A673 (cell line): ENCODE measurements at regions not wholly inside any gene's neighbourhood (a gene's known extent, or its start where the extent isn't known, plus 50 kb on each side); places are given as distances from the start of the nearest gene placed in this dataset.

Source experiments
- BruUV-seq: library from RNA; stranded (reverse); fragments of 400-500 nt; replicated peaks from 2 replicates; lab custom pipeline; 2021; lab: Mats Ljungman, UMichigan
- CTCF ChIA-PET: fragments of 300-600 bp; sonication (Branson Sonifier 250); formaldehyde crosslinking; loops from one replicate; lab custom pipeline; 2022; ENCODE audit warnings: antibody characterized with exemption; lab: Charles Lee
- POLR2A ChIA-PET: fragments of 300-600 bp; sonication (Branson Sonifier 250); formaldehyde crosslinking; loops from one replicate; lab custom pipeline; 2022; ENCODE audit warnings: antibody characterized with exemption; ENCODE audit not compliant: low non-redundant PET; lab: Charles Lee
- DNase-seq: peaks from one replicate; pipeline ENCODE4 v3.0.0-alpha.2; 2015; ENCODE audit warnings: low spot score
- H3K27ac ChIP-seq: fragments of 200-600 bp; sonication (generic); 2 replicates; pipeline ENCODE4 v1.5.1; 2016; ENCODE audit warnings: mixed run types, low read depth, mild to moderate bottlenecking, mixed read lengths, antibody characterized with exemption, low read length; ENCODE audit not compliant: poor library complexity, severe bottlenecking
- H3K27me3 ChIP-seq: fragments of 200-600 bp; sonication (generic); replicated peaks from 2 replicates; pipeline ENCODE4 v1.6.1; 2017; ENCODE audit warnings: mixed run types, low read depth, mild to moderate bottlenecking, mixed read lengths, antibody characterized with exemption, low read length; ENCODE audit not compliant: insufficient read depth, poor library complexity
- H3K36me3 ChIP-seq: fragments of 200-600 bp; sonication (generic); 2 replicates; pipeline ENCODE4 v1.6.1; 2016; ENCODE audit warnings: mixed run types, mild to moderate bottlenecking, mixed read lengths, antibody characterized with exemption, low read length; ENCODE audit not compliant: insufficient read depth, poor library complexity, severe bottlenecking
- H3K4me1 ChIP-seq: fragments of 200-600 bp; sonication (generic); 2 replicates; pipeline ENCODE4 v1.6.1; 2017; ENCODE audit warnings: mixed run types, mild to moderate bottlenecking, mixed read lengths, antibody characterized with exemption, low read length; ENCODE audit not compliant: insufficient read depth, poor library complexity, severe bottlenecking
- H3K4me3 ChIP-seq: fragments of 200-600 bp; sonication (generic); 2 replicates; pipeline ENCODE4 v1.5.1; 2016; ENCODE audit warnings: low read depth, mixed run types, mild to moderate bottlenecking, mixed read lengths, low read length; ENCODE audit not compliant: poor library complexity, severe bottlenecking
- H3K9me3 ChIP-seq: fragments of 200-600 bp; sonication (generic); 2 replicates; pipeline ENCODE4 v1.6.1; 2016; ENCODE audit warnings: mixed run types, low read depth, mild to moderate bottlenecking, mixed read lengths, antibody characterized with exemption, low read length; ENCODE audit not compliant: poor library complexity, severe bottlenecking
- EZH2 ChIP-seq: fragments of 200-600 bp; sonication (generic); IDR thresholded peaks from 2 replicates; pipeline ENCODE4 v1.6.1; 2017; ENCODE audit warnings: borderline replicate concordance, low read depth, mild to moderate bottlenecking, mixed read lengths, antibody characterized with exemption, low read length; ENCODE audit not compliant: poor library complexity, severe bottlenecking
- intact Hi-C: fragments of 100-400 bp; cut with micrococcal nuclease; formaldehyde crosslinking; loops from one replicate; pipeline ENCODE4 v1.10.0; 2022; ENCODE audit not compliant: unreplicated experiment
- TF ChIP-seq, protein P1 (sequence below): fragments of 300-800, 200-600 bp; sonication (generic); conservative IDR thresholded peaks from 2 replicates; pipeline ENCODE4 v1.5.1; 2017; ENCODE audit warnings: low read depth, mild to moderate bottlenecking, antibody characterized with exemption, low read length, moderate library complexity, mixed read lengths

DNA sequence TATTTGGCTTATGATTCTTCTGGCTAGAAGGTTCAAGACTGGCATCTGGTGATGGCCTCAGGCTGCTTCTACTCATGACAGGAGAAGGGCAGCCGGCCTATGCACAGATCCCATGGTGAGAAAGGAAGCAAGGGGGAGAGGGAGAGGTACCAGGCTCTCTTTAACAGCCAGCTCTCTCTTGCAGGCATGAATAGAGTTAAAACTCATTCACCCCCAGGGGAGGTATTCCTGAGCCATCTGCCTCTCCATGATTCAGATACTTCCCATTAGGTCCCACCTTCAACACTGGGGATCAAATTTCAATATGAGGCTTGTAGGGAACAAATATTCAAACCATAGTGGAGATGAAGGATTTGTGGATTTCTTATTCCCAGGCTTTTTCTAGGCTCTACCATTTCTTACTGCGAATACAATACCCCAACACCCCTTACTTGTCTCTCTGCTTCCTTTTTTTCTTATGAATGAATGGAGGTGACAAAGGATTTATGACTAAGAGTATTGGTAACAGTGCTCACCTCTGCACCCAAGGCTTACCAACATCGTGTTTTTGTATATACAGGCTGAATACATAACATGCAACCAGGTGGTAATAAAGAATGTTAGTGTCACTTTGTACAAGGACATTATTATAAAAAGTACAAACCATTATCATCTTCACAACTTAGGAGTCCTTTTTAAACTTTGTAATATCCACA is 454.6 kb upstream of the TRIB2 start:
- no peaks in the 10 kb centered on the region for H3K4me1 ChIP-seq
- no peak overlapping the region for H3K27ac ChIP-seq
- ChIA-PET POLR2A (interaction anchor here (0.6 kb wide), 1 partner anchor 156 kb away, joined by 3 read pairs; no protein-coding TSS in a partner anchor), CTCF (no interaction called here)
- BruUV-seq, result no TSS peak
- peak; percentile 21 for DNase-seq
- TF ChIP-seq EZH2, result no peak
- TF ChIP-seq, protein P1, sequence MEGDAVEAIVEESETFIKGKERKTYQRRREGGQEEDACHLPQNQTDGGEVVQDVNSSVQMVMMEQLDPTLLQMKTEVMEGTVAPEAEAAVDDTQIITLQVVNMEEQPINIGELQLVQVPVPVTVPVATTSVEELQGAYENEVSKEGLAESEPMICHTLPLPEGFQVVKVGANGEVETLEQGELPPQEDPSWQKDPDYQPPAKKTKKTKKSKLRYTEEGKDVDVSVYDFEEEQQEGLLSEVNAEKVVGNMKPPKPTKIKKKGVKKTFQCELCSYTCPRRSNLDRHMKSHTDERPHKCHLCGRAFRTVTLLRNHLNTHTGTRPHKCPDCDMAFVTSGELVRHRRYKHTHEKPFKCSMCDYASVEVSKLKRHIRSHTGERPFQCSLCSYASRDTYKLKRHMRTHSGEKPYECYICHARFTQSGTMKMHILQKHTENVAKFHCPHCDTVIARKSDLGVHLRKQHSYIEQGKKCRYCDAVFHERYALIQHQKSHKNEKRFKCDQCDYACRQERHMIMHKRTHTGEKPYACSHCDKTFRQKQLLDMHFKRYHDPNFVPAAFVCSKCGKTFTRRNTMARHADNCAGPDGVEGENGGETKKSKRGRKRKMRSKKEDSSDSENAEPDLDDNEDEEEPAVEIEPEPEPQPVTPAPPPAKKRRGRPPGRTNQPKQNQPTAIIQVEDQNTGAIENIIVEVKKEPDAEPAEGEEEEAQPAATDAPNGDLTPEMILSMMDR, result no peak
- H3K27me3 ChIP-seq, result no peaks in the 10 kb centered on the region
- intact Hi-C loops, result no loop called here
- no peak overlapping the region for H3K4me3 ChIP-seq
- H3K36me3 ChIP-seq, result no peaks in the 10 kb centered on the region
- H3K9me3 ChIP-seq, result no peaks in the 10 kb centered on the region

DNA sequence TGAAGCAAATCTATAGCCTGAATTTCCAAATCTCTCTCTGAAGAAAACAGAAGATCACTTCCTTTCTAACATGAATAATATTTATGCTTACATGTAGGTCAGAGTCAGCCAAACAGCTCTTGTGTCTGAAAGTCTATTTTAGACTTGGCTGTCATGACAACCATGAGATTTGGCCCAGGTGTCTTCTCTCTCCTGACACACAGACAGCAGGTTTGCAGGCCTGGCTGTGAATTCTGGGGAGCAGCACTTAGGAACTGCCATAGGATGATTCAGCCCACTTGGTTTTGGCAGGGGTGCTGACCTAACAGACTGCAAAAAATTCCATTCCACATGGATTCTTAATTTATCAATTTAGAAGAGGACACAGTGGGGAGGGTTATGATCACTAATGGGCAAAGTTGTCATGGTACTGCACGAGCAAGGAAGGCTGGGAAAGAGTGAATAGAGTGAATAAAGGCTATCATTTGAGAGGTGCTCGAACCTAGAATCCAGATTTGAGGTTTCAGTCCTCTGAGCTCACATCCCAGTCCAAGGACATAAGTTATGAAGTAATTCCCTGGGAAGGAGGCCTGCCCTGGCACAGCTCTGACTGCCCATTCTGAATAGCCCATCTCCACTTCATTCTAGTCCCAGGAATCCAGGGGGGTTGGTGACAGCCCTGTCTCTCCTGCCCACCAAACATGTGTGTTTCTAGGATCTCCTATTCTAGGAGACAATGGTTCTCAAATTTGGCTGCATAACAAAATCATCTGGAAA is 453.9 kb upstream of the TRIB2 start:
- H3K4me3 ChIP-seq, result no peak overlapping the region
- H3K4me1 ChIP-seq, result no peaks in the 10 kb centered on the region
- TF ChIP-seq EZH2, result no peak
- TF ChIP-seq, protein P1, result no peak
- no peaks in the 10 kb centered on the region for H3K27me3 ChIP-seq
- no TSS peak for BruUV-seq
- no peak overlapping the region for H3K27ac ChIP-seq
- intact Hi-C loops, result no loop called here
- ChIA-PET POLR2A (no interaction called here), CTCF (no interaction called here)
- no peaks in the 10 kb centered on the region for H3K36me3 ChIP-seq
- no peak for DNase-seq
- no peaks in the 10 kb centered on the region for H3K9me3 ChIP-seq

DNA sequence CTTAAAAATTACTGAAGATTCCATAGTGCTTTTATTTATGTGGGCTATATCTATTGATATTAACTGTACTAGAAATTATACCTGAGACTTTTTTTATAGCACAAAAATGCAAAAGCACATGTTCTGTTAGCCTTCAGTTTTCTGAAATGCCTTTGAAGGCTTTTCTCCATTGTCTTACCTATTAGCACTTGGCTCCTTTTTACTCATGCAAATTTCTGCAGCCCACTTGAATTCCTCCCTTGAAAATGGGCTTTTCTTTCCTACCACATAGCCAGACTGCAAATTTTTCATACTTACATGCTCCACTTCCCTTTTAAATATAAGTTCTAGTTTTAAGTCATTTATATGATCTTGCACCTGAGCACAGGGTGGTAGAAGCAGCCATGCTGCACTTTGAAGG is 453.0 kb upstream of the TRIB2 start:
- Histone ChIP-seq H3K27me3 (no peaks in the 10 kb centered on the region), H3K4me3 (no peak overlapping the region), H3K4me1 (no peaks in the 10 kb centered on the region), H3K27ac (no peak overlapping the region), H3K9me3 (no peaks in the 10 kb centered on the region), H3K36me3 (no peaks in the 10 kb centered on the region)
- BruUV-seq, result no TSS peak
- TF ChIP-seq EZH2, result no peak
- TF ChIP-seq, protein P1, result no peak
- intact Hi-C loops, result no loop called here
- DNase-seq, result no peak
- ChIA-PET CTCF (no interaction called here), POLR2A (no interaction called here)
